ENCODE measurements at regions not wholly inside any gene's neighbourhood (a gene's known extent, or its start where the extent isn't known, plus 50 kb on each side); places are given as distances from the start of the nearest gene placed in this dataset.

DNA sequence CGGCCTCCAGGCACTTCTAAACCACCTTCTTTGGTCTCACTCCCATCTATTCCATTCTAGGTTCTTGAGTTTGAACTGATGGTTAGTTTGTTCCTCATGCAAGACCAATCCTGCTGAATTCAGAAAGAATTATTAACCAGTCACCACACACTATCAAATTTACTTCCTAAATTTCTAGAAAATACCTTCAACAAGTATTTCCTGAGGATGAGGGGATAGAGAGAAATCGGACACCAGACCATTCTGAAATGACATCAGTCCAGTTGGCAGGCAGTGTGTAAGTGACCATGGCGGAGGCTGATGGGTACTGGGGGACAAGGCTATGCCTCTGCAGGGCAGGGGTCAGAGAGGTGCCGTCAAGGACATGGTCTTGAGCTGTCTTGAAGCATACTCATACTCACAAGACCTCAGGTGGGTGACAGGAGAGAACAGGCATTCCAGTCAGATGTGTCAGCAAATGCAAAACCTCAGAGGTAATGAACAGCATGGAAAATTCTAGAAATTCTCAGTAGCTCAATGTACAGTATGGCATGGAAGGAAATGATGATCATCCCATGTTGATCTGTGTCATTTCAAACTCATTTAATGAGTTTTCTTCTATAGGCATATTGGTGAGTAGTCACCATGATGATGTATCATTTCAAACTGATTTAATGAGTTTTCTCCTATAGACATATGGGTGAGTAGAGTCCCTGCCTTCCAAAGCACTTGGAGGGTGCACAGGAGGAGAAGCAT is 119.6 kb downstream of the DDX1 start:
- intact Hi-C loops (cut with DNase I; ENCODE audit: low total_unique reads), result no loop called here
- H3K27ac ChIP-seq, result no peak overlapping the region
- 71 to 90% (median 82%) methylated on average over 4 of the region's 4 CpGs for WGBS, 5 donors
- no peaks in the 10 kb centered on the region for H3K9me3 ChIP-seq
- H3K36me3 ChIP-seq, result no peaks in the 10 kb centered on the region
- no peak overlapping the region for H3K4me3 ChIP-seq
- no peak for DNase-seq
- H3K4me1 ChIP-seq, result peaks cover 0 to 19% (median 6%) of the 10 kb centered on the region in 6 donors
- H3K27me3 ChIP-seq (replicated peaks in 1 of 7), result no peaks in the 10 kb centered on the region
- TF ChIP-seq POLR2A (IDR thresholded peaks at IDR 0.05), result no peak
- TF ChIP-seq POLR2AphosphoS5 (IDR thresholded peaks at IDR 0.05), result no peak
- TF ChIP-seq, protein P1, sequence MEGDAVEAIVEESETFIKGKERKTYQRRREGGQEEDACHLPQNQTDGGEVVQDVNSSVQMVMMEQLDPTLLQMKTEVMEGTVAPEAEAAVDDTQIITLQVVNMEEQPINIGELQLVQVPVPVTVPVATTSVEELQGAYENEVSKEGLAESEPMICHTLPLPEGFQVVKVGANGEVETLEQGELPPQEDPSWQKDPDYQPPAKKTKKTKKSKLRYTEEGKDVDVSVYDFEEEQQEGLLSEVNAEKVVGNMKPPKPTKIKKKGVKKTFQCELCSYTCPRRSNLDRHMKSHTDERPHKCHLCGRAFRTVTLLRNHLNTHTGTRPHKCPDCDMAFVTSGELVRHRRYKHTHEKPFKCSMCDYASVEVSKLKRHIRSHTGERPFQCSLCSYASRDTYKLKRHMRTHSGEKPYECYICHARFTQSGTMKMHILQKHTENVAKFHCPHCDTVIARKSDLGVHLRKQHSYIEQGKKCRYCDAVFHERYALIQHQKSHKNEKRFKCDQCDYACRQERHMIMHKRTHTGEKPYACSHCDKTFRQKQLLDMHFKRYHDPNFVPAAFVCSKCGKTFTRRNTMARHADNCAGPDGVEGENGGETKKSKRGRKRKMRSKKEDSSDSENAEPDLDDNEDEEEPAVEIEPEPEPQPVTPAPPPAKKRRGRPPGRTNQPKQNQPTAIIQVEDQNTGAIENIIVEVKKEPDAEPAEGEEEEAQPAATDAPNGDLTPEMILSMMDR (IDR thresholded peaks at IDR 0.05 in 8 of 11, conservative IDR thresholded peaks at IDR 0.05 in 3 of 11), result no peak

DNA sequence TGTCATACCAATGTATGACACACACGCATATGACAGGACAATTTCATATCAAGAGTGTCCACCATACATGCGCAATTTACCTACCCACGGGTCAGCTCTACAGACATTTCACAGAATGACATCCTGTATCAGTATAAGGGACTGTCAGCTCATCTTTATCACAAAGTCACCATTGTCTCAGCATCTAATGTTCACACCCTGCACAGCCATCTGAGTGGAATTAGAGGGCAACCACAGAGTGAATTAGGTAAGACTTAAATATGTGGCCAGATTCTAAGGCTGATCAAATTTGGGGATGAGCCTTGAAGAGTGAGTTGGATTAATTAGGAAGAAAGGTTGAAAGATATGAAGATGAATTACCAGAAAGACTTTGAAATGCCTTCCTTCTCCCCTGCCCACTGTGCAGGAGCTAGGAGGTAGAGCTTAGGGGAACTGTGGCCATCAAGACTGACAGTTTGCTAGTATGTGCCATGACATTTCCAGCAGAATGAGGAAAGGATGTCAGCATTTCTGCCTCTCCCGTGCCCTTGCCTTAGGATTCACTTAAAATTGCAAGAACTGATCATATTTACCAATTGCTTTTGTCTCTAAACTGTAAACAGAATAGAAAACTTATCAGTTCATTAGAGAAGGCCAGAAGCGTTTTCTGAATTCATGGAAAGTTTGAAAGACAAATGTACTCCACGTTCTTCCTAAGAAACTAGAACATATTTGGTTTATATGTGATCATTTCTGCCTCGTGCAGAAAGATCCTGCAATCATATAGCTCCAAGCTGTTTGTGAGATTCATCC is 121.1 kb downstream of the DDX1 start:
- DNase-seq, result no peak
- TF ChIP-seq, protein P1 (IDR thresholded peaks at IDR 0.05 in 8 of 11, conservative IDR thresholded peaks at IDR 0.05 in 3 of 11), result no peak
- TF ChIP-seq POLR2AphosphoS5 (IDR thresholded peaks at IDR 0.05) (no peak), POLR2A (IDR thresholded peaks at IDR 0.05) (no peak)

DNA sequence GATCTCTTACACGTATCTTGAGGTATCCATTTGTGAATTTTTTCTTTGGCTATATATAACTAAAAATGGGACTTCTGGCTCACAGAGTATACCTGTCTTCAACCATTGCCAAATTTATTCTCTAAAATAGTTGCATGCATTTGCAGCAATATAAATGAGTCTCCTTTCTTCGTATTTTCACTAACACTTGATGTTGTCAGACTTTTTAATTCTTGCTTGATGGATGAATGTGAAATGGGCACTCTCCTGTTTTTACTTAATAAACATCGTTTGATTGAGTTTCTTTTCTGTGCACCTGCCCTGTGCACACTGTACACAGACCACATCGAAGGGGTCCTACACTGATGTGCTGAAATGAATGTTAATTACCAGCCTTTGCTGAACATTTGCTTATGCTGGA is 121.8 kb downstream of the DDX1 start:
- no peak for DNase-seq
- intact Hi-C loops (cut with DNase I; ENCODE audit: low total_unique reads), result no loop called here
- WGBS, 5 donors, result 78 to 90% (median 88%) methylated on average over 4 of the region's 4 CpGs
- TF ChIP-seq POLR2A (IDR thresholded peaks at IDR 0.05) (no peak), POLR2AphosphoS5 (IDR thresholded peaks at IDR 0.05) (no peak)
- TF ChIP-seq, protein P1 (IDR thresholded peaks at IDR 0.05 in 8 of 11, conservative IDR thresholded peaks at IDR 0.05 in 3 of 11), result no peak
- peaks cover 0 to 17% (median 5%) of the 10 kb centered on the region in 6 donors for H3K4me1 ChIP-seq
- H3K9me3 ChIP-seq, result no peaks in the 10 kb centered on the region
- H3K27me3 ChIP-seq (replicated peaks in 1 of 7), result no peaks in the 10 kb centered on the region
- H3K27ac ChIP-seq, result no peak overlapping the region
- H3K36me3 ChIP-seq, result no peaks in the 10 kb centered on the region
- no peak overlapping the region for H3K4me3 ChIP-seq

More for the DNA sequence above, 121.1 kb downstream of the DDX1 start:
- H3K36me3 ChIP-seq, result no peaks in the 10 kb centered on the region
- no peak overlapping the region for H3K27ac ChIP-seq
- no peak overlapping the region for H3K4me3 ChIP-seq
- peaks cover 0 to 19% (median 6%) of the 10 kb centered on the region in 6 donors for H3K4me1 ChIP-seq
- H3K27me3 ChIP-seq (replicated peaks in 1 of 7), result no peaks in the 10 kb centered on the region
- intact Hi-C loops (cut with DNase I; ENCODE audit: low total_unique reads), result no loop called here
- H3K9me3 ChIP-seq, result no peaks in the 10 kb centered on the region
- WGBS, 5 donors, result 80 to 90% (median 88%) methylated on average over 7 of the region's 7 CpGs

DNA sequence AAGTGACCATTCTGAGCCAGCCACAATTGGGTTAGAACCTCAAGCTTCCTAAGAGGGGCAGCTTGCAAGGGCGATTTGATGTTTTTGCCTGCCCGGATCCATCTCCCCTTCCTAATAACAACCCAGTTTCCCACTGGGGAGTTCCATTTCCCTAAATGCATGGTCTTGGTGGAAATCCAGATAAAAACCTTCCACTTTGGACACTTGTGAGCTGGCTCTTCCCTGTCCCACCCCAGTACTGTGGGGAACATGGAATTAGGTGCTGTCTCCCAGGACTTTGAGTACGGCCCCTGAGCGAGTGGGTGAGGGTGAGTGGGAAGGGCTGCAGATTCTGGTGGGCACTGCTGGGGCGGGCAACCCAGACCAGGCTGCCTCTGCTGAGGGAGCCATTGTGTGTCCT is 122.3 kb downstream of the DDX1 start:
- intact Hi-C loops (cut with DNase I; ENCODE audit: low total_unique reads), result no loop called here
- no peak overlapping the region for H3K4me3 ChIP-seq
- 84 to 97% (median 94%) methylated on average over 4 to 5 of the region's 5 CpGs for WGBS, 5 donors
- DNase-seq, result no peak
- H3K27ac ChIP-seq, result no peak overlapping the region
- no peaks in the 10 kb centered on the region for H3K36me3 ChIP-seq
- H3K9me3 ChIP-seq, result no peaks in the 10 kb centered on the region
- TF ChIP-seq POLR2A (IDR thresholded peaks at IDR 0.05) (no peak), POLR2AphosphoS5 (IDR thresholded peaks at IDR 0.05) (no peak)
- TF ChIP-seq, protein P1 (IDR thresholded peaks at IDR 0.05 in 8 of 11, conservative IDR thresholded peaks at IDR 0.05 in 3 of 11), result no peak
- H3K27me3 ChIP-seq (replicated peaks in 1 of 7), result no peaks in the 10 kb centered on the region
- H3K4me1 ChIP-seq, result peaks cover 0 to 12% (median 3%) of the 10 kb centered on the region in 6 donors

All from spleen (tissue), 11 donors.